HFF-Myc (cell line): ENCODE measurements at regions not wholly inside any gene's neighbourhood (a gene's known extent, or its start where the extent isn't known, plus 50 kb on each side); places are given as distances from the start of the nearest gene placed in this dataset.

Experiments
- DNase-seq: peaks from one replicate; pipeline ENCODE4 v3.0.0-alpha.2; 2011; ENCODE audit warnings: low read depth; ENCODE audit errors: extremely low read depth
- H3K4me3 ChIP-seq: replicated peaks from 2 replicates; pipeline ENCODE4 v1.5.1; 2011; ENCODE audit warnings: low read depth, mild to moderate bottlenecking, control low read depth, low read length
- TF ChIP-seq, protein P1 (sequence below): IDR thresholded peaks from 2 replicates; pipeline ENCODE4 v1.5.1; 2012; ENCODE audit warnings: mild to moderate bottlenecking, low read depth, low read length, control low read depth; ENCODE audit errors: missing control alignments

DNA sequence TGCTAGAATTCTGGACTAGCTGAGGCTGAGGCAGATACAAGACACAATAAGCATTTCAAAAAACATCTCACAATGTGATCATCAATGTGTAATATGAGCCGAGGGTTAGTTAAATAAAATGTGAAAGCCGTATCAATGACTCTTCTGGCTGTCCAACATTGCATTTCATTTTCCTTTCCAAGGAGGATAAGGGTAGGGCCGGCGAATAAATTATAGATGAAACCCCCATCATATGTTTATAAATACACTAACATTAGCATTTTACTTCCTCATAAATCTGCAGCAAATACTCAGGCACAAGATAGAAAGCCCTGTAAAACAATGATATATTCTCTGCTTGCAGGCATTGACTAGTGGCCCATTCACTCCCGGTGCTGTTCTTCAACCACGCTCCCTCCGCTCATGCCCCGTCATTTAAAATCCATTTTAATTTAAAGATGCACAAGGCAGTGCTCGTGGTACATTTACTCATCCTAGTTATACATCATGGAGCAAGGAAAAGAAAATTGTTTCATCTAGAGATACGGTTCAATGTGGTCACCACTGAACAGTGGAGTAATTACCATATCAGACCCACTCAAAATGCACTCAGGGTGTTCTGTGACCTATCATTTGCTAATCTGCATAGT is 59.9 kb upstream of the RCN1 start:
- no peak overlapping the region for H3K4me3 ChIP-seq
- no peak for DNase-seq
- TF ChIP-seq, protein P1, sequence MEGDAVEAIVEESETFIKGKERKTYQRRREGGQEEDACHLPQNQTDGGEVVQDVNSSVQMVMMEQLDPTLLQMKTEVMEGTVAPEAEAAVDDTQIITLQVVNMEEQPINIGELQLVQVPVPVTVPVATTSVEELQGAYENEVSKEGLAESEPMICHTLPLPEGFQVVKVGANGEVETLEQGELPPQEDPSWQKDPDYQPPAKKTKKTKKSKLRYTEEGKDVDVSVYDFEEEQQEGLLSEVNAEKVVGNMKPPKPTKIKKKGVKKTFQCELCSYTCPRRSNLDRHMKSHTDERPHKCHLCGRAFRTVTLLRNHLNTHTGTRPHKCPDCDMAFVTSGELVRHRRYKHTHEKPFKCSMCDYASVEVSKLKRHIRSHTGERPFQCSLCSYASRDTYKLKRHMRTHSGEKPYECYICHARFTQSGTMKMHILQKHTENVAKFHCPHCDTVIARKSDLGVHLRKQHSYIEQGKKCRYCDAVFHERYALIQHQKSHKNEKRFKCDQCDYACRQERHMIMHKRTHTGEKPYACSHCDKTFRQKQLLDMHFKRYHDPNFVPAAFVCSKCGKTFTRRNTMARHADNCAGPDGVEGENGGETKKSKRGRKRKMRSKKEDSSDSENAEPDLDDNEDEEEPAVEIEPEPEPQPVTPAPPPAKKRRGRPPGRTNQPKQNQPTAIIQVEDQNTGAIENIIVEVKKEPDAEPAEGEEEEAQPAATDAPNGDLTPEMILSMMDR: no peak

DNA sequence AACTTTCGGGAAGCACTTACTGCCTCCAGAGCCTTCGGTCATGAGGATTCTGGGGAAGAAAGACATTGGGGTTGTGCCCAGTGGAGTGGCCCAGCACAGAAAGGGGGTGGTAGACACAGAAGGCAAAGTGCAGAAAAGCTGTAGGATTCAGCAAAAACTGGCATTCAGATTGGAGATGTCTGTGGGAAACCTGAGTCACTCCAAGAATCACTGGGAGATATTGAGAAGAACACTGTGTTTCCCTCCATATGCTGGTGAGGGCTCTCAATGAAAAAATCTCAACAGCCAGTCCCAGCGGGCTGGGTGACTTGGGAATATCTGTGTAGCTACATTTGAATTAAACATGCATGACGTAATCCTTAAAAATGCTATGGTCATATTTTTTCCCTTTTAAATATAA is 61.2 kb upstream of the RCN1 start:
- TF ChIP-seq, protein P1: no peak
- no peak for DNase-seq
- H3K4me3 ChIP-seq: no peak overlapping the region

DNA sequence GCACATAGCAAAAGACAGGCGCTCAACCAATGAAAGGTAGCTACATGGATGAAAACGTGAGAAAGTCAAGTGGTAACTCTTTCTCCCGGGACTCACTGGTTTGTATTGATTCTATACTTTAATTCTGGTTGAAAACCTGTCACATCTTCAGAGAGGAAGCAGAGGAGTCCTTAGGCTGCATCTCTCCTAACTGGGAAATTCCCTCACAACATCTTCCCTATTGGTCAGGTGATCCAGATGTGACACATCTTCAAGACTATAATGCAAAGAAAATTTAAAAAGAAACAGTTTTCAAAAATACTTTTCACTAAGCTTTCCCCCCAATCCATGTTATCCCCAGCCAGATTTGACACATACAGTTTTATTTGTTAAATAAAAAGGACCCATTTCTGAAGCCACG is 62.7 kb upstream of the RCN1 start:
- H3K4me3 ChIP-seq: no peak overlapping the region
- TF ChIP-seq, protein P1: no peak
- no peak for DNase-seq

DNA sequence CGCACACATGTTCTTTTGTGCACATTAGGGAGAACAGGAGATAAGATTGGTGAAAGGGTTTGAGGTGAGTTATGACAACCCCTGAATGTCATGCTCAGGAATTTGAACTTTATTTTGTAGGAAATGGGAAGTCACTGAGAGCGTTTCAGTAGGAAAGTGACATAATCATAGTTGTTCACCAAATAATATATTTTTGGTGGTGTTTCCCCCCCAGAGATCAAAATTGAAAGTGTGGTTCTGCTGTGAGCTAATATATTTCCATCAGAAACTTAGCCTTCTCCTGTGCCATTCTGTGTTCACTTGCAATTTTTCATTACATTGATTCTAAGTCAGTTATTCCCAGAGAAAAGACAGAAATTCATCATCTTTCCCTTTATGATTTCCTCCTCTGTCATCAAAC is 64.1 kb upstream of the RCN1 start:
- no peak overlapping the region for H3K4me3 ChIP-seq
- DNase-seq: no peak
- TF ChIP-seq, protein P1: no peak

DNA sequence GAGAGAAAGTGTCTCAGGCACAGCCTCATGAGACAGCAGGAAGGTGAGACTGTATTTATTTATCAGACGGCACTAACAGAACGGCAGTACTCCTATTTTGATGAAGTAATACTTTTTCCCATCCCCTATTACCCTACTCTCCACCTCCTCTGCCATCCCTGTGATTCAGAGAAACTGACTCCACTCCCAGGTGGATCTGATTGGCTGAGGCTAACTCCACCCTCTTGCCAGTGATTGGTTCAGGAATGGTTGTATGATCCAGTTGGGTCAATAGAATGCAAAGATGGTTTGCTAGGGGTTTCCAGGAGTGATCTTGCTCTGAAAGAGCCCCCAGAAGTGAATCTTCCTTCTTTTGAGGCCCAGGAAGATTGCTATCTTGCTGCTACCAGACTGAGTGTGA is 65.9 kb upstream of the RCN1 start:
- no peak overlapping the region for H3K4me3 ChIP-seq
- TF ChIP-seq, protein P1: no peak
- no peak for DNase-seq

DNA sequence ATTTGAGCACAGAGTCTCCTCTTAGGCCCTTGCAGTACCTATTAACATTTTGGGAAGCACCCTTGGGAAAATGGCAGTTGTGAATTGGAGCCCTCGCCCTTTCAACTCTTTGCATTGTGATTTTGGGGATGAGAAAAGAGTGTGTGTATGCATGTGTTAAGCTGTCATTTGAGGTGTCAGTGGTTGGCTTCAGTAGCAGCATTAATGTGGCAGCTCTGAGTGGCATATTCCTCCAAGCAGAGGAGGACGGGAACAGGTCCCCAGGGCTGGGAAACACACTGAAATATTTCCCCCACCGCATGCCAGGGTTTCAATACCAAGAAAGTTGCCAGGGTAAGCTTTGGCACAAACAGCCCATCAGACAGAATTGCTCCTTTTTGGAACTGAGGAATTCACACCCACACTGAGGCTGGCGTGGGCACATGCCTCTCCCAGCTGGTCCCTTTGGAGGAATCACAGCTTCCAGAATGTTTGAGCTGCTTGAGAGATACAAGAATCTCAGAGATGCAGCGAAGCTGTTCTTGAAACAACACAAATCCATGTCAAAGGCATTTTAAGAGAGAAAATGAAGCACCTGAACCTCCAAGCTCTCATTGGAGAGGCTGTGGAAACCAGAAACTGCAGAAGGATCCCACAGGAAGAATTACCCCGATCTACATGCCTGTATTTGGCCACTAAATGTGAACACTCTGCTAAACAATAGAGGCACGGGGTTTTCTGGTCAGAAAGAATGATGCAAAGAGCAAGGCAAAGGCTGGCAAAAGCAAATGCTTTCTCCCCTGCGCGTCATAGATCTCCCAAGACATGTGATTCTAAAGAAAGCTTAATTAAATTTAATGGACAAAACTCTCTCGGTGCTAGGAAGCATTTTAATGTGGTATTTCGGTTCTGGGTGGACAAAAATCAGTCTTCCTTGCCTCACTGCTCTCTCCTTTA is 67.2 kb upstream of the RCN1 start:
- TF ChIP-seq, protein P1: no peak
- no peak for DNase-seq
- no peak overlapping the region for H3K4me3 ChIP-seq
